Endothelial cell of umbilical vein (primary cell): ENCODE measurements at regions not wholly inside any gene's neighbourhood (a gene's known extent, or its start where the extent isn't known, plus 50 kb on each side); places are given as distances from the start of the nearest gene placed in this dataset.

Experiments
- BruUV-seq: library from RNA; stranded (reverse); fragments of 400-500 nt; replicated peaks from 2 replicates; lab custom pipeline; 2021; lab: Mats Ljungman, UMichigan
- CTCF ChIA-PET: fragments of 300-600, 350-600 bp; sonication (Branson Sonifier 250); formaldehyde crosslinking; loops from one replicate; lab custom pipeline; 2021; ENCODE audit warnings: antibody characterized with exemption, inconsistent platforms; lab: Charles Lee
- POLR2A ChIA-PET: fragments of 300-600, 350-600 bp; sonication (Branson Sonifier 250); formaldehyde crosslinking; loops from one replicate; lab custom pipeline; 2021; ENCODE audit warnings: antibody characterized with exemption, inconsistent platforms; lab: Charles Lee
- DNase-seq: peaks from one replicate; pipeline ENCODE4 v3.0.0-alpha.2; 2011; ENCODE audit warnings: low read depth, low spot score
- FAIRE-seq: peaks from 2 replicates; lab custom pipeline; 2011; peaks lifted over from hg19 to GRCh38; lab: Jason Lieb, UNC
- H2AFZ ChIP-seq: 2 replicates; pipeline ENCODE4 v1.6.0; 2012; ENCODE audit warnings: low read depth, low read length, control low read depth, inconsistent platforms
- H3K27ac ChIP-seq: 2 replicates; pipeline ENCODE4 v1.5.1; 2011; ENCODE audit warnings: low read depth, mild to moderate bottlenecking, control low read depth, low read length, moderate library complexity; ENCODE audit not compliant: insufficient read depth
- H3K27me3 ChIP-seq, 2 experiments: 2 replicates each; pipeline versions ENCODE4 v1.6.0 to v1.6.1; 2011; ENCODE audit warnings: low read length in 2 of 2, mixed read lengths in 1 of 2; ENCODE audit not compliant: control insufficient read depth in 2 of 2, insufficient read depth in 2 of 2
- H3K36me3 ChIP-seq, 2 experiments: 2 replicates in 1 of 2; 3 replicates in 1 of 2; pipeline ENCODE4 v1.5.1; 2011; ENCODE audit warnings: low read length in 2 of 2, mild to moderate bottlenecking in 1 of 2, moderate library complexity in 1 of 2; ENCODE audit not compliant: control insufficient read depth in 2 of 2, insufficient read depth in 2 of 2; ENCODE audit errors: extremely low read depth in 1 of 2
- H3K4me1 ChIP-seq: 3 replicates; pipeline ENCODE4 v1.5.1; 2011; ENCODE audit warnings: mild to moderate bottlenecking, low read length; ENCODE audit not compliant: control insufficient read depth, insufficient read depth; ENCODE audit errors: extremely low read depth
- H3K4me2 ChIP-seq: 2 replicates; pipeline ENCODE4 v1.6.1; 2011; ENCODE audit warnings: low read length, control low read depth, mixed read lengths; ENCODE audit not compliant: insufficient read depth
- H3K4me3 ChIP-seq, 3 experiments: fragments of 200-600 bp in 1 of 3; sonication (generic), shearing (Covaris generic) in 1 of 3; replicated peaks in 1 of 3; 2 replicates each; pipeline ENCODE4 v1.5.1; 2011 to 2016; ENCODE audit warnings: control low read depth in 3 of 3, low read length in 3 of 3, mild to moderate bottlenecking in 2 of 3, inconsistent platforms in 1 of 3, low read depth in 1 of 3, moderate library complexity in 1 of 3; ENCODE audit not compliant: insufficient read depth in 1 of 3
- H3K79me2 ChIP-seq: 2 replicates; pipeline ENCODE4 v1.6.0; 2012; ENCODE audit warnings: low read length, inconsistent platforms; ENCODE audit not compliant: control insufficient read depth, insufficient read depth
- H3K9ac ChIP-seq: replicated peaks from 2 replicates; pipeline ENCODE3; 2011; ENCODE audit warnings: low read length, control low read depth; ENCODE audit not compliant: insufficient read depth; ENCODE audit errors: extremely low read depth
- H3K9me1 ChIP-seq: replicated peaks from 3 replicates; pipeline ENCODE4 v1.6.0; 2011; ENCODE audit warnings: mild to moderate bottlenecking, low read length; ENCODE audit not compliant: control insufficient read depth, insufficient read depth; ENCODE audit errors: extremely low read depth
- H3K9me3 ChIP-seq: replicated peaks from 2 replicates; pipeline ENCODE4 v1.5.1; 2012; ENCODE audit warnings: low read length, inconsistent platforms; ENCODE audit not compliant: control insufficient read depth, insufficient read depth
- H4K20me1 ChIP-seq: replicated peaks from 2 replicates; pipeline ENCODE3; 2011; ENCODE audit warnings: mild to moderate bottlenecking, low read length; ENCODE audit not compliant: control insufficient read depth, insufficient read depth; ENCODE audit errors: extremely low read depth
- CTCF ChIP-seq, 2 donors: IDR thresholded peaks; 1 replicate in 1 of 2; 2 replicates in 1 of 2; pipeline ENCODE4 v1.5.1; 2011; ENCODE audit warnings: low read length in 2 of 2, mild to moderate bottlenecking in 2 of 2, moderate library complexity in 2 of 2, control low read depth in 1 of 2, inconsistent platforms in 1 of 2, low read depth in 1 of 2; ENCODE audit not compliant: insufficient read depth in 1 of 2; ENCODE audit errors: extremely low read depth in 1 of 2
- EZH2 ChIP-seq: IDR thresholded peaks from 2 replicates; pipeline ENCODE4 v1.6.1; 2012; ENCODE audit warnings: borderline replicate concordance, low read depth, mild to moderate bottlenecking, moderate library complexity, low read length, inconsistent platforms; ENCODE audit not compliant: severe bottlenecking
- FOS ChIP-seq: IDR thresholded peaks from 2 replicates; pipeline ENCODE4 v1.6.1; 2011; ENCODE audit warnings: mild to moderate bottlenecking, low read length, moderate library complexity, borderline replicate concordance; ENCODE audit not compliant: insufficient read depth
- GATA2 ChIP-seq: IDR thresholded peaks from 2 replicates; pipeline ENCODE4 v1.7.0; 2011; ENCODE audit warnings: low read depth, mild to moderate bottlenecking, moderate library complexity, mixed read lengths, low read length; ENCODE audit not compliant: insufficient read length, insufficient read depth
- JUN ChIP-seq: IDR thresholded peaks from 2 replicates; pipeline ENCODE4 v1.6.1; 2011; ENCODE audit warnings: borderline replicate concordance, low read depth; ENCODE audit not compliant: insufficient read length, insufficient read depth
- MAX ChIP-seq: IDR thresholded peaks from 2 replicates; pipeline ENCODE4 v1.6.1; 2011; ENCODE audit not compliant: insufficient read depth, insufficient read length
- MYC ChIP-seq: IDR thresholded peaks from one replicate; pipeline ENCODE4 v1.6.1; 2011; ENCODE audit warnings: mild to moderate bottlenecking, low read depth, low read length
- POLR2A ChIP-seq: IDR thresholded peaks from 2 replicates; pipeline ENCODE4 v1.6.1; 2012; ENCODE audit warnings: low read depth, mild to moderate bottlenecking, control low read depth, low read length
- POLR2AphosphoS5 ChIP-seq: IDR thresholded peaks from 2 replicates; pipeline ENCODE4 v1.6.1; 2012; ENCODE audit warnings: low read depth, mild to moderate bottlenecking, control low read depth, low read length, moderate library complexity; ENCODE audit not compliant: insufficient read depth
- dilution Hi-C: fragments of 300-500 bp; cut with MboI; formaldehyde crosslinking; loops from one replicate; pipeline ENCODE4 v1.15.0; 2019; ENCODE audit warnings: low sequenced_read_pairs; ENCODE audit not compliant: extremely low pct_ligation_motif_present
- intact Hi-C: fragments of 100-400 bp; cut with micrococcal nuclease; formaldehyde crosslinking; loops from one replicate; pipeline ENCODE4 v1.10.0; 2022

GRCh38 chr9:84609779-84610178, 59.8 kb upstream of the NTRK2 start:
- ChIA-PET CTCF (no interaction called here), POLR2A (no interaction called here)
- H4K20me1 ChIP-seq = no peaks in the 10 kb centered on the region
- no peaks in the 10 kb centered on the region for H3K9me3 ChIP-seq
- TF ChIP-seq POLR2AphosphoS5 = no peak
- TF ChIP-seq GATA2 = no peak
- no peak for TF ChIP-seq CTCF (IDR thresholded peaks at IDR 0.05; ENCODE audit: extremely low read depth in 1 of 2, insufficient read depth in 1 of 2, low read depth in 1 of 2, low read length in 2 of 2)
- TF ChIP-seq MAX = no peak
- TF ChIP-seq MYC = no peak
- TF ChIP-seq FOS = no peak
- no peak for TF ChIP-seq EZH2
- TF ChIP-seq JUN = no peak
- no peak for TF ChIP-seq POLR2A
- no peak overlapping the region for H3K4me2 ChIP-seq
- intact Hi-C loops (no loop called here), dilution Hi-C loops (no loop called here)
- no peaks in the 10 kb centered on the region for H3K27me3 ChIP-seq
- no peak overlapping the region for H3K4me3 ChIP-seq
- no peaks in the 10 kb centered on the region for H3K4me1 ChIP-seq
- no peaks in the 10 kb centered on the region for H3K9me1 ChIP-seq
- DNase-seq = no peak
- BruUV-seq = no TSS peak
- no peak overlapping the region for H3K27ac ChIP-seq
- H3K9ac ChIP-seq = no peak overlapping the region
- no peak for FAIRE-seq
- no peaks in the 10 kb centered on the region for H3K36me3 ChIP-seq
- H2AFZ ChIP-seq = no peak overlapping the region
- no peaks in the 10 kb centered on the region for H3K79me2 ChIP-seq
